ENCODE measurements at regions not wholly inside any gene's neighbourhood (a gene's known extent, or its start where the extent isn't known, plus 50 kb on each side); places are given as distances from the start of the nearest gene placed in this dataset.

DNA sequence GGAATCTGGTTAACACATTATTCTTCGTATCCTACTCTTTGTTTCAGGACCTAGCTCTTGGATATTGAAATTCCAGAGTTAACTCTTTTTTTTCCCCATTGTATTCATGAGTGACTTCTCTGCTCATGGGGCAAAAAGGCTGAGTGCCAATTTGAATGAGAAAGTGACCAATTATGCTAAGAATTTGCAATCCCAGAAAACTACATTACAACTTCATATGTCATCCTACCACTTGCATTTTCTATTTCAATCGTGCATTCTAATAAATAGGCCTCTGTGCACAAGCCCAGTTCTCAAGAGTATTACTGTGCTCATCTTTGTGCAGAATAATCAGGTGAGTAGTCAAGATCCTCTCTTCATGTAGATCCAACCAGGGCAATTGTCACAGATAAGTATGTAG is 537.8 kb downstream of the OTOL1 start:
- TF ChIP-seq, protein P1, sequence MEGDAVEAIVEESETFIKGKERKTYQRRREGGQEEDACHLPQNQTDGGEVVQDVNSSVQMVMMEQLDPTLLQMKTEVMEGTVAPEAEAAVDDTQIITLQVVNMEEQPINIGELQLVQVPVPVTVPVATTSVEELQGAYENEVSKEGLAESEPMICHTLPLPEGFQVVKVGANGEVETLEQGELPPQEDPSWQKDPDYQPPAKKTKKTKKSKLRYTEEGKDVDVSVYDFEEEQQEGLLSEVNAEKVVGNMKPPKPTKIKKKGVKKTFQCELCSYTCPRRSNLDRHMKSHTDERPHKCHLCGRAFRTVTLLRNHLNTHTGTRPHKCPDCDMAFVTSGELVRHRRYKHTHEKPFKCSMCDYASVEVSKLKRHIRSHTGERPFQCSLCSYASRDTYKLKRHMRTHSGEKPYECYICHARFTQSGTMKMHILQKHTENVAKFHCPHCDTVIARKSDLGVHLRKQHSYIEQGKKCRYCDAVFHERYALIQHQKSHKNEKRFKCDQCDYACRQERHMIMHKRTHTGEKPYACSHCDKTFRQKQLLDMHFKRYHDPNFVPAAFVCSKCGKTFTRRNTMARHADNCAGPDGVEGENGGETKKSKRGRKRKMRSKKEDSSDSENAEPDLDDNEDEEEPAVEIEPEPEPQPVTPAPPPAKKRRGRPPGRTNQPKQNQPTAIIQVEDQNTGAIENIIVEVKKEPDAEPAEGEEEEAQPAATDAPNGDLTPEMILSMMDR (IDR thresholded peaks at IDR 0.05 in 2 of 3, conservative IDR thresholded peaks at IDR 0.05 in 1 of 3; ENCODE audit: control insufficient read depth in 2 of 3, extremely low read depth in 1 of 3, insufficient read depth in 1 of 3, low read depth in 3 of 3, low read length in 3 of 3), result no peak
- TF ChIP-seq, protein P2, sequence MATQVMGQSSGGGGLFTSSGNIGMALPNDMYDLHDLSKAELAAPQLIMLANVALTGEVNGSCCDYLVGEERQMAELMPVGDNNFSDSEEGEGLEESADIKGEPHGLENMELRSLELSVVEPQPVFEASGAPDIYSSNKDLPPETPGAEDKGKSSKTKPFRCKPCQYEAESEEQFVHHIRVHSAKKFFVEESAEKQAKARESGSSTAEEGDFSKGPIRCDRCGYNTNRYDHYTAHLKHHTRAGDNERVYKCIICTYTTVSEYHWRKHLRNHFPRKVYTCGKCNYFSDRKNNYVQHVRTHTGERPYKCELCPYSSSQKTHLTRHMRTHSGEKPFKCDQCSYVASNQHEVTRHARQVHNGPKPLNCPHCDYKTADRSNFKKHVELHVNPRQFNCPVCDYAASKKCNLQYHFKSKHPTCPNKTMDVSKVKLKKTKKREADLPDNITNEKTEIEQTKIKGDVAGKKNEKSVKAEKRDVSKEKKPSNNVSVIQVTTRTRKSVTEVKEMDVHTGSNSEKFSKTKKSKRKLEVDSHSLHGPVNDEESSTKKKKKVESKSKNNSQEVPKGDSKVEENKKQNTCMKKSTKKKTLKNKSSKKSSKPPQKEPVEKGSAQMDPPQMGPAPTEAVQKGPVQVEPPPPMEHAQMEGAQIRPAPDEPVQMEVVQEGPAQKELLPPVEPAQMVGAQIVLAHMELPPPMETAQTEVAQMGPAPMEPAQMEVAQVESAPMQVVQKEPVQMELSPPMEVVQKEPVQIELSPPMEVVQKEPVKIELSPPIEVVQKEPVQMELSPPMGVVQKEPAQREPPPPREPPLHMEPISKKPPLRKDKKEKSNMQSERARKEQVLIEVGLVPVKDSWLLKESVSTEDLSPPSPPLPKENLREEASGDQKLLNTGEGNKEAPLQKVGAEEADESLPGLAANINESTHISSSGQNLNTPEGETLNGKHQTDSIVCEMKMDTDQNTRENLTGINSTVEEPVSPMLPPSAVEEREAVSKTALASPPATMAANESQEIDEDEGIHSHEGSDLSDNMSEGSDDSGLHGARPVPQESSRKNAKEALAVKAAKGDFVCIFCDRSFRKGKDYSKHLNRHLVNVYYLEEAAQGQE (IDR thresholded peaks at IDR 0.05; ENCODE audit: low read depth, low read length), result no peak
- TF ChIP-seq RAD21 (IDR thresholded peaks at IDR 0.05; ENCODE audit: insufficient read depth, low read depth, low read length) (no peak), ETV6 (conservative IDR thresholded peaks at IDR 0.05 in 1 of 2, IDR thresholded peaks at IDR 0.05 in 1 of 2; ENCODE audit: borderline replicate concordance in 1 of 2, low read depth in 1 of 2) (no peak), SMC3 (IDR thresholded peaks at IDR 0.05; ENCODE audit: borderline replicate concordance, low read length) (no peak), RAD51 (IDR thresholded peaks at IDR 0.05) (no peak), SUZ12 (IDR thresholded peaks at IDR 0.05; ENCODE audit: unreplicated experiment) (no peak), EZH2 (IDR thresholded peaks at IDR 0.05; ENCODE audit: borderline replicate concordance, control insufficient read depth, low read depth, low read length) (no peak), DPF2 (IDR thresholded peaks at IDR 0.05) (no peak)
- TF ChIP-seq, protein P3, sequence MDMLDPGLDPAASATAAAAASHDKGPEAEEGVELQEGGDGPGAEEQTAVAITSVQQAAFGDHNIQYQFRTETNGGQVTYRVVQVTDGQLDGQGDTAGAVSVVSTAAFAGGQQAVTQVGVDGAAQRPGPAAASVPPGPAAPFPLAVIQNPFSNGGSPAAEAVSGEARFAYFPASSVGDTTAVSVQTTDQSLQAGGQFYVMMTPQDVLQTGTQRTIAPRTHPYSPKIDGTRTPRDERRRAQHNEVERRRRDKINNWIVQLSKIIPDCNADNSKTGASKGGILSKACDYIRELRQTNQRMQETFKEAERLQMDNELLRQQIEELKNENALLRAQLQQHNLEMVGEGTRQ (IDR thresholded peaks at IDR 0.05; ENCODE audit: borderline replicate concordance, low read depth, low read length), result no peak
- TF ChIP-seq, protein P4, sequence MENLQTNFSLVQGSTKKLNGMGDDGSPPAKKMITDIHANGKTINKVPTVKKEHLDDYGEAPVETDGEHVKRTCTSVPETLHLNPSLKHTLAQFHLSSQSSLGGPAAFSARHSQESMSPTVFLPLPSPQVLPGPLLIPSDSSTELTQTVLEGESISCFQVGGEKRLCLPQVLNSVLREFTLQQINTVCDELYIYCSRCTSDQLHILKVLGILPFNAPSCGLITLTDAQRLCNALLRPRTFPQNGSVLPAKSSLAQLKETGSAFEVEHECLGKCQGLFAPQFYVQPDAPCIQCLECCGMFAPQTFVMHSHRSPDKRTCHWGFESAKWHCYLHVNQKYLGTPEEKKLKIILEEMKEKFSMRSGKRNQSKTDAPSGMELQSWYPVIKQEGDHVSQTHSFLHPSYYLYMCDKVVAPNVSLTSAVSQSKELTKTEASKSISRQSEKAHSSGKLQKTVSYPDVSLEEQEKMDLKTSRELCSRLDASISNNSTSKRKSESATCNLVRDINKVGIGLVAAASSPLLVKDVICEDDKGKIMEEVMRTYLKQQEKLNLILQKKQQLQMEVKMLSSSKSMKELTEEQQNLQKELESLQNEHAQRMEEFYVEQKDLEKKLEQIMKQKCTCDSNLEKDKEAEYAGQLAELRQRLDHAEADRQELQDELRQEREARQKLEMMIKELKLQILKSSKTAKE (IDR thresholded peaks at IDR 0.05; ENCODE audit: low read depth, poor library complexity, severe bottlenecking), result no peak
